ENCODE measurements at regions not wholly inside any gene's neighbourhood (a gene's known extent, or its start where the extent isn't known, plus 50 kb on each side); places are given as distances from the start of the nearest gene placed in this dataset.
A peak's percentile ranks its signal among the peaks of the same experiment; 100 is the strongest.

DNA sequence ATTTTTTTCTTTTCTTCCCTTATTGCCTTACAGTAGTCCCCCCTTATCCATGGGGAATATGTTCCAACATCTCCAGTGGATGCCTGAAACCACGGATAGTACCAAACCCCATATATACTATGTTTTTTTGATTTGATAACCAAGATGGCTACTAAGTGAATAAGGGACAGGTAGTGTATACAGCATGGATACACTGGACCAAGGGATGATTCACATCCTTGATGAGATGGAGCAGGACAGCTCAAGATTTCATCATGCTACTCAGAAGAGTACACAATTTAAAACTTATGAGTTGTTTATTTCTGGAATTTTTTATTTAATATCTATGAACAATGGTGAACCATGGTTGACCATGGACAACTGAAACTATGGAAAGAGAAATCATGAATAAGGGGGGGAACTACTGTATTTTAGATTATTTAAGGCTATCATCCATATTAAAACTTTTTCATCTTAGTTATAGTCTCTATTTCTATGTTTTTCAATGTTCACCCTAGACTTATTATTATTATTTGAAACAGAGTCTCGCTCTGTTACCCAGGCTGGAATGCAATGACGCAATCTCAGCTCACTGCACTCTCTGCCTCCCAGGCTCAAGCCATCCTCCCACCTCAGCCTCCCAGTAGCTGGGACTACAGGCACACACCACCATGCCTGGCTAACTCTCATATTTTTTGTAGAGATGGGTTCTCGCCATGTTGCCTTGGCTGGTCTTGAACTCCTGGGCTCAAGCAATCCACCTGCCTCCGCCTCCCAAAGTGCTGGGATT, 188.0 kb upstream of the PELI2 start:
- no peak for DNase-seq (ENCODE audit: extremely low read depth, low read depth)
- TF ChIP-seq, protein P1, sequence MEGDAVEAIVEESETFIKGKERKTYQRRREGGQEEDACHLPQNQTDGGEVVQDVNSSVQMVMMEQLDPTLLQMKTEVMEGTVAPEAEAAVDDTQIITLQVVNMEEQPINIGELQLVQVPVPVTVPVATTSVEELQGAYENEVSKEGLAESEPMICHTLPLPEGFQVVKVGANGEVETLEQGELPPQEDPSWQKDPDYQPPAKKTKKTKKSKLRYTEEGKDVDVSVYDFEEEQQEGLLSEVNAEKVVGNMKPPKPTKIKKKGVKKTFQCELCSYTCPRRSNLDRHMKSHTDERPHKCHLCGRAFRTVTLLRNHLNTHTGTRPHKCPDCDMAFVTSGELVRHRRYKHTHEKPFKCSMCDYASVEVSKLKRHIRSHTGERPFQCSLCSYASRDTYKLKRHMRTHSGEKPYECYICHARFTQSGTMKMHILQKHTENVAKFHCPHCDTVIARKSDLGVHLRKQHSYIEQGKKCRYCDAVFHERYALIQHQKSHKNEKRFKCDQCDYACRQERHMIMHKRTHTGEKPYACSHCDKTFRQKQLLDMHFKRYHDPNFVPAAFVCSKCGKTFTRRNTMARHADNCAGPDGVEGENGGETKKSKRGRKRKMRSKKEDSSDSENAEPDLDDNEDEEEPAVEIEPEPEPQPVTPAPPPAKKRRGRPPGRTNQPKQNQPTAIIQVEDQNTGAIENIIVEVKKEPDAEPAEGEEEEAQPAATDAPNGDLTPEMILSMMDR (IDR thresholded peaks at IDR 0.05; ENCODE audit: low read depth, low read length): no peak

DNA sequence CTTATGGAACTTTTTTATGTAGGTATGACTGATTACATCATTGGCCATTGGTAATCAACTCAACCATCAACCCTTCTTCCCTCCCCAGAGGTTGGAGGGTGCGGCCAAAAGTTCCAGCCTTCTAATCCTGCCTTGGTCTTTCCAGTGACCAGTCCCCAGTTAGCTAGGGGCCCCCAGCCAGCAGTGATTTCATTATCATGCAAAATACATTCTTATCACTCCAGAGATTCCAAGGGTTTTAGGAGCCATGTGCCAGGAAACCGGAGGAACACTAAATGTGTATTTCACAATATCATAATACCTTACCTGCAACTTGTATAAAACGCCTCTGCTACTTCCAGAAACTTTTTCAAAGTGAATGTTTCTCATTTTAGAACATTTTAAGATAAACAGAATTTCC, 181.5 kb upstream of the PELI2 start:
- TF ChIP-seq, protein P1 (IDR thresholded peaks at IDR 0.05; ENCODE audit: low read depth, low read length): no peak
- DNase-seq (ENCODE audit: extremely low read depth, low read depth): no peak

DNA sequence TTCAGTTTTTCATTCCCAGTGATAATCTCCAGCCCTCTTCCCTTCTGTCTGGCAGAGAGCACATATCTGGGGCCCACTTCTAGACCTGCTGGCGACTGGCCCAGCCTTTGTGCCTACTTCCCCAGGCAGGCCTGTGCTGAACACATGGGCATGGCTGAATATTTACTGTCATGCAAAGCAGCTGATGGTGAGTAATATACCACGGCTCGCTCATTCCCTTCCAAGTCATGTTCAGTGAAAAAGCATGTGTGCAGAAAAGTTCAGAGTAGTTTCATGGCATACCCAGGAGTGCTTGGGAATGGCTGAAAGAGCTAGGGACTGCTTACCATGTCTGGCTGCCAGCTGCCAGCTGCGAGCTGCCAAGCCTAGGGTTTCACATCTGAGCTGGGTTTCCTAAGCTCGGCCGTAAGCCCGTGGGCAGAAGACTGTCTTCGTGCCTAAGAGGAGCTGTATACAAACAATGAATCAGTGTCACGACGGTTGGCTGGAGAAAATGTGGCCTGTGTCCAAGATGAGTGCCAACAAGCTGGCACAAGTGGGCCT, 179.9 kb upstream of the PELI2 start:
- DNase-seq (ENCODE audit: extremely low read depth, low read depth): peak; percentile 16
- TF ChIP-seq, protein P1 (IDR thresholded peaks at IDR 0.05; ENCODE audit: low read depth, low read length): no peak

DNA sequence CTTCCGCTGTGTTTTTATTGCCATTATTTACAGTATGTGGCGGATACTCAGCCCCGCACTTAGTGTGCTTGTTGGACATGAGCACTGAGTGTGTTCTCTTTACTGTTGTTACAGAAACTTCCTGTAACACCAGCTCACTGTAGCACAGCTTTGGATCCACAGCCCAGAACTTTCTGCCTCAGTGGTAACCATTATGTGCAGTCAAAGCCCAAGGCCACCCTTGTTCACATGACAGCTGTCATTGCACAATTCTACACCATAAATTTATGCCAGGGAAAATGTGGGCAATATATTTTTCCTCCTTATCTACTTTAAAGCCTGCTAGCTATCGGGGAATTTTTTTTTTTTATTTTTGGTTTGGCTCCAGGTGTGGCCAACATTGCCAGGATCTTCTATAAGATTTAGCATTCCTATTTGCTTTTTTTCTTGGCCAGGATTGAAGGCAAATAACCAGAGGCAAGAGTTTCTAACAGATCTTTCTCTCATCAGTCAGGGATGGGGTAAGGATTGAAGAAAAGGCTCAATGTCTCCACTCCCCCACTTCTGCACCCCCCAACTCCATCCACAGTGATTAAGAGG, 176.0 kb upstream of the PELI2 start:
- TF ChIP-seq, protein P1 (IDR thresholded peaks at IDR 0.05; ENCODE audit: low read depth, low read length): no peak
- DNase-seq (ENCODE audit: extremely low read depth, low read depth): no peak

DNA sequence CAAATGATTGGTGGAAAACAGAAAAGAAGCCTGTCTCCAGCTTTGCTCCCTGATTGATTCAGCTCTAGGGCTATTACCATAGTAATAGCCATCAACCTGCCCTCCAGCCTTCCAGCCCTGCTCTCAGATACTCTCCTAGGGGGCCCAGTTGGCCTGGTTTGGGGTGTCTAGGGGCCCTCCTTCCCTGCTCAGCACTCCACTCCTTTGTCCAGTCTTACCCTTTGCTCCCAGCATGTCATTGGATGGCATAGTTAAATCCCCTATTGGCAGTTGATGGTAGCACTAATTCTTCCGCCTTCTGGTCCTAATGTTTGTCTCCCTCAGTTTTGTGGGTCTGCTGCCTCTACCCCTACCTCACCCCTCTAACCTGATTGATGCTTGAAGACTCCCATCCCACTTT, 175.4 kb upstream of the PELI2 start:
- TF ChIP-seq, protein P1 (IDR thresholded peaks at IDR 0.05; ENCODE audit: low read depth, low read length): no peak

DNA sequence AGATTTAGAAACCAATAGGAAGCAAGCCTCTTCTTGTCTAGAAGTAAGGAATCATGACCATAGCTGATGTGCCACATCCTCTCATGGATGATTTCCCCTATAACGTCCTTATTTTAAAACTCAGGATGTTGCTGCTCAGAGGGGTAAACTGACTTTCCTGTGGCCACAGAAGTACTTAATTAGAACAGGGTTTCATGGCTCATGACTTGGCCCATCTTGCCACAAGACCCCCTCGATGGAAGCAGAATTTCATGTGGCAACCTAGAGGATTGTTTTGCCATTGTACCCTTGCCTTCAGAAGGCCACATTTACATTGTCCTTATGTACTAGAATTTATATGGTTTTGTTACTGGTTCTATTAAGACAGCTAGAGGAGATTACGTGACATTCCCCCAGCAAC, 173.5 kb upstream of the PELI2 start:
- no peak for DNase-seq (ENCODE audit: extremely low read depth, low read depth)
- TF ChIP-seq, protein P1 (IDR thresholded peaks at IDR 0.05; ENCODE audit: low read depth, low read length): no peak

More for the DNA sequence above, 175.4 kb upstream of the PELI2 start:
- DNase-seq (ENCODE audit: extremely low read depth, low read depth): no peak

DNA sequence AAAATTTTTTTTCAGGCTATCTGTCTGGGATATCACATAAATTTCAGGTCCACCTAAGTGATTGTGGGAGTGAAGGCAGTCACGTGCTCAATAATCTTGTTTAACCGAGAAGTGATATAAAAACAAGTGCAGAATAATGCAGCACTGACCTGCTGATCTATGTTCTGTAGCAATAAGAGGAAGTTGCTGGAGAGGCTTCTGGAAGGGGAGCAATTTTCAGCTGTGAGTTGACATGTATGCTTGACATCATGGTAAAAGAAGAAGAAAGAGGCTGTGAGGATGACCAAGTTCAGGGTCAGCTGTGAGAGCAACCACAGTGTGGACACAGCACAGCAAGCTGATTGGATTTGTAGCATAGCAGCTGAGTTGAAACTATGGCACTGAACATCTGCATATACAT, 172.0 kb upstream of the PELI2 start:
- TF ChIP-seq, protein P1 (IDR thresholded peaks at IDR 0.05; ENCODE audit: low read depth, low read length): no peak
- no peak for DNase-seq (ENCODE audit: extremely low read depth, low read depth)
